Left lung (tissue), 4 donors: ENCODE measurements at regions not wholly inside any gene's neighbourhood (a gene's known extent, or its start where the extent isn't known, plus 50 kb on each side); places are given as distances from the start of the nearest gene placed in this dataset.

ENCODE experiments used
- ATAC-seq: fragments of 200-7000 bp; cut with Tn5 transposase; one replicate; pipeline ENCODE4 v1.9.1; 2020; ENCODE audit warnings: moderate library complexity
- DNase-seq, 4 donors: peaks; one replicate each; pipeline ENCODE4 v3.0.0-alpha.2; 2013 to 2020
- H3K27ac ChIP-seq, 2 donors: fragments of 200-600 bp; sonication (generic) in 1 of 2; one replicate each; pipeline versions ENCODE4 v1.5.0 to v1.8.0; 2020 to 2021
- H3K27me3 ChIP-seq, 2 donors: fragments of 200-600 bp; sonication (generic) in 1 of 2; one replicate each; pipeline versions ENCODE4 v1.5.0 to v1.8.0; 2020 to 2021
- H3K36me3 ChIP-seq, 2 donors: fragments of 200-600 bp; sonication (generic) in 1 of 2; one replicate each; pipeline versions ENCODE4 v1.5.0 to v1.8.0; 2020 to 2021
- H3K4me1 ChIP-seq, 2 donors: fragments of 200-600 bp; one replicate each; pipeline ENCODE4 v1.8.0; 2021
- H3K4me3 ChIP-seq, 2 donors: fragments of 200-600 bp; sonication (generic) in 1 of 2; one replicate each; pipeline versions ENCODE4 v1.5.0 to v1.8.0; 2020 to 2021; ENCODE audit warnings: mild to moderate bottlenecking in 1 of 2
- H3K9me3 ChIP-seq, 2 donors: fragments of 200-600 bp; sonication (generic) in 1 of 2; one replicate each; pipeline versions ENCODE4 v1.5.0 to v1.8.0; 2020 to 2021
- CTCF ChIP-seq, 2 donors: fragments of 200-600 bp; sonication (generic) in 1 of 2; IDR thresholded peaks; one replicate each; pipeline versions ENCODE4 v1.5.0 to v1.8.0; 2021; ENCODE audit warnings: antibody characterized with exemption in 2 of 2
- intact Hi-C, 2 donors: fragments of 100-400 bp; cut with DNase I; formaldehyde crosslinking; loops; one replicate each; pipeline versions ENCODE4 v1.11.2 to v1.14.2; 2022
- donor health status: DM: no; HTN: yes; CAD: no.
- donor health status: DM: no; HTN: no; CAD: no.

- no peak overlapping the region for H3K27ac ChIP-seq
Measured at GRCh38 chr12:124448955-124449622, 118.3 kb downstream of the NCOR2 start.

GRCh38 chr12:124448241-124448954, 119.0 kb downstream of the NCOR2 start:
- TF ChIP-seq CTCF (IDR thresholded peaks at IDR 0.05), result no peak
- no peak overlapping the region for H3K4me3 ChIP-seq
- no peaks in the 10 kb centered on the region for H3K27me3 ChIP-seq
- H3K36me3 ChIP-seq, result peaks cover 0 to 73% of the 10 kb centered on the region in 2 donors
- DNase-seq, result peak in 1 of 4 donors; percentile 46
- H3K9me3 ChIP-seq, result no peaks in the 10 kb centered on the region
- peaks cover 8 to 27% of the 10 kb centered on the region in 2 donors for H3K4me1 ChIP-seq
- ATAC-seq, result no peak
- intact Hi-C loops, result no loop called here
- no peak overlapping the region for H3K27ac ChIP-seq

More at GRCh38 chr12:124448955-124449622, 118.3 kb downstream of the NCOR2 start:
- peak in 1 of 4 donors; percentile 58 for DNase-seq
- H3K36me3 ChIP-seq, result peaks cover 0 to 67% of the 10 kb centered on the region in 2 donors
- H3K4me1 ChIP-seq, result peaks cover 15 to 34% of the 10 kb centered on the region in 2 donors
- H3K9me3 ChIP-seq, result no peaks in the 10 kb centered on the region
- no peak overlapping the region for H3K4me3 ChIP-seq
- ATAC-seq, result no peak
- H3K27me3 ChIP-seq, result no peaks in the 10 kb centered on the region
- TF ChIP-seq CTCF (IDR thresholded peaks at IDR 0.05), result no peak
- intact Hi-C loops, result no loop called here

- DNase-seq, result peak in 1 of 4 donors; percentile 21
- intact Hi-C loops, result no loop called here
Measured at GRCh38 chr12:124446364-124446763, 121.0 kb downstream of the NCOR2 start.

GRCh38 chr12:124445826-124446225, 121.6 kb downstream of the NCOR2 start:
- ATAC-seq (no peak), DNase-seq (peak in 1 of 4 donors; percentile 58)
- Histone ChIP-seq H3K27me3 (no peaks in the 10 kb centered on the region), H3K36me3 (peaks cover 0 to 85% of the 10 kb centered on the region in 2 donors), H3K4me3 (no peak overlapping the region), H3K9me3 (no peaks in the 10 kb centered on the region), H3K4me1 (peaks cover 3 to 4% of the 10 kb centered on the region in 2 donors), H3K27ac (no peak overlapping the region)
- no peak for TF ChIP-seq CTCF (IDR thresholded peaks at IDR 0.05)
- intact Hi-C loops, result no loop called here

More at GRCh38 chr12:124446364-124446763, 121.0 kb downstream of the NCOR2 start:
- Histone ChIP-seq H3K27me3 (no peaks in the 10 kb centered on the region), H3K36me3 (peaks cover 0 to 84% of the 10 kb centered on the region in 2 donors), H3K27ac (no peak overlapping the region), H3K4me3 (no peak overlapping the region), H3K4me1 (peaks cover 0 to 8% of the 10 kb centered on the region in 2 donors), H3K9me3 (no peaks in the 10 kb centered on the region)
- no peak for TF ChIP-seq CTCF (IDR thresholded peaks at IDR 0.05)
- ATAC-seq, result no peak

GRCh38 chr12:124445121-124445718, 122.2 kb downstream of the NCOR2 start:
- Histone ChIP-seq H3K9me3 (no peaks in the 10 kb centered on the region), H3K27ac (no peak overlapping the region), H3K36me3 (peaks cover 0 to 84% of the 10 kb centered on the region in 2 donors), H3K4me3 (no peak overlapping the region), H3K4me1 (peaks cover 7 to 8% of the 10 kb centered on the region in 2 donors), H3K27me3 (no peaks in the 10 kb centered on the region)
- intact Hi-C loops, result no loop called here
- no peak for TF ChIP-seq CTCF (IDR thresholded peaks at IDR 0.05)
- no peak for ATAC-seq
- peak in 1 of 4 donors; percentile 65 for DNase-seq
